HG03025 (cell line): ENCODE measurements at regions not wholly inside any gene's neighbourhood (a gene's known extent, or its start where the extent isn't known, plus 50 kb on each side); places are given as distances from the start of the nearest gene placed in this dataset.
A peak's percentile ranks its signal among the peaks of the same experiment; 100 is the strongest.

Experiments used
- ATAC-seq: cut with Tn5 transposase; IDR thresholded peaks from one replicate; pipeline ENCODE4 v1.9.1; 2021; ENCODE audit warnings: mild to moderate bottlenecking, moderate library complexity; ENCODE audit not compliant: unreplicated experiment, low FRiP score

DNA sequence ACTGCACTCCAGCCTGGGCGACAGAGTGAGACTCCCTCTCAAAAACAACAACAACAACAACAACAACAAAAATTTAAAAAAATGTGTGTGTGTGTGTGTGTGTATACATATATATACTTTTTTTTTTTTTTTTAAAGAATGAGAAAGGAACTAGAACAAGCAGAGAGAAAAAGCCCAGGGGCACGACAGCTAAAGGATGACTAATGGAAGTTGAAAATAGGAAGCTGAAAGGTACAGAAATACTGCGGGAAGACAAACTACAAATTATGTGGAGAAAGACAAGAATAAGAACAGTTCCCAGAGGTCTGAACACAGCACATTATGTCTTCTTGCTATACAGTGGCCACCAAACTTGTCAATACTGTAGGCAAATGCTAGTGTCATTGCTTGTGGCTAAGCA, 141.9 kb upstream of the PRSS1 start:
- ATAC-seq = no peak

DNA sequence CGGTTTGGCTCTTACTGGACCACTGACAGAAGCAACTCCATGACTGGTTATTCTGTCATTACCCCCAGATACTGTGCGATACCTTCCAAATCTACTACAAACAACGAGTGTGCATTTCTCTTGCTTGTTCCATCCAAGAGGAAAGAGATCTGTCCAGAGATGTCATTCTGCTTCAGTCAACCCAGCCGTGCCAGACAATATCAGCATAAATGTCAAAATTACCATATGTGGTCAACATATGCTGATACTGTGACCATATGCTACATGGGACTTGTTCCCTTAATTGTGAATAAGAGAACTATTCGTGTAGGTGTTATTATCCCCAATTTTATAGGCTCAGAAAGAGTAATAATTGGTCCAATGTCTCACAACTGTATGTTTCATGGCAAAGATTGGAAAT, 143.2 kb upstream of the PRSS1 start:
- no peak for ATAC-seq

GRCh38 chr7:142604671-142605070, 144.6 kb upstream of the PRSS1 start:
- no peak for ATAC-seq

DNA sequence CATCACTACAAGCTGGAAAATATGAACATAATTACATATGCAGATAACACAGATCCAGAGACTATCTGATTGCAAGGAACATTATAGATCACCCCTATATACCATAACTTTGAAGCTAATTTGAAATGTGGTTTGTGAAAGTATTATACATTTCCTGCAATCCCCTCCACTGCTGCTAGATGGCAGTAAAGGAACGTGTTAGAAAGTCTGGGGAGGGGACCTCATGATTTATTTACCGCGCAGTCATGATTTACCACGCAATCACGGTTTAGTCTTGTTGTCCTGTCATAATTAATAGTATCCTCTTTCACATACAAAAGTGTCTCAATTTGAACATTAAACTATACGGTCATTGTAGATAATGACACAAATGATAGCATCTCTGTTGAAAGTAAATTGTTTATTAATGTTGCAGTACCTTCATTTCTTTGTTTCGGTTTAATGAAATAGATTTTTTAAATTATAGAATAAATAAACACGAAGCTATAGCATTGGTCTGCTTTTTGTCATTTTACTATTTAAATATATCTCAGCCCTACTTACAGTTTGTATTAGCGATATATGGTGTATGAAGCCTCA, 145.3 kb upstream of the PRSS1 start:
- no peak for ATAC-seq

DNA sequence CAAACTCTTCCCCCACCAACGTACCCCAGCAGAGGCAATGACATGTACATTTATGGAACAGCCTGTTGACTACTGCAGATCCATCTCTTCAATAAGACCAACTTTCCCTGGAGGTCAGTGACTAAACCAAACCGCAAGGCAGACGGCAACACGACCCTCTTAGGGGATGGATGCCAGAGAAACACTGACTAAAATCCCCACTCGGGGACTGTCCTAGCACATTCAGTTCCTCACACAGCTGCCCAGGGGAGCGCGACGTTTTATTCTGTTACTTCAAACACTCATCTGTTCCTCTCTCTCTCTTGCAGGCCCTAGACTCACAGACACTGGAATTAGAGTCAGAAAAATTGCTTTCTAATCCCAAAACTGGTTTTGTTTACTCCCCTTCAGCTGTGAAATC, 146.5 kb upstream of the PRSS1 start:
- no peak for ATAC-seq

- ATAC-seq = no peak
Measured at GRCh38 chr7:142602183-142602582, 147.1 kb upstream of the PRSS1 start.

- no peak for ATAC-seq
Measured at GRCh38 chr7:142598297-142598696, 151.0 kb upstream of the PRSS1 start.

- ATAC-seq = no peak
Measured at GRCh38 chr7:142597547-142597946, 151.7 kb upstream of the PRSS1 start.

DNA sequence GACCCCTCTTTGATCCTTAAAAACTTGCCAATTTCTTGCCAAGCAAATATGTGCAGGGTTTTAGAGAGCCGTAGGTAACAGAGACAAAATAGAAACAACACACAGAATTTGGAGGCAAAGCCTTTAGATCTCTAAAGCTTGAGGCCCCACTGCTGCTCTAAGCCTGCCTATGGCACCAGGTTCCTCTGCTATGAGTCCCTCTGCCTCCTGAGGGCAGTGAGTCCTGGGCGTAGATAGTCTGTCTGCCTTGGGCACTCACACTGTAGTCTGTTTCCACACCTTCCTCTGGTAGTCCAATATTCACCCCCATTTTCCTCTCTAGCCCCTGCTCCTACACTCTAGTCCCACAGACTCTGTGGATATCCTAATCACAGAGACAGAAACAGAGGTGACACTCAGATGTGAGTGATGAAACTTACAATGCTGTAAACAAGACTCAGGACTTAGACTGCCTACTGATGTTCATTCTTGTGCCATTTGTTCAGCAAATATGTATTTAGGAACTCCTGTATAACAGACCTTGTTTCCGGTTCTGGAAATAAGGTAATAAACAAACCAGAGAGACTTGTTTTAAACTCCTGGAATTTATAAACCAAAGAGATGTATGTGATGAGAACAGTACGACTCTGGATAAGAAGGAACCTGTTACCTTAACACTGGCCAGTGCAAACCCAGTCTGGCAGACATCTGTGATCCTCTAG, 153.3 kb upstream of the PRSS1 start:
- no peak for ATAC-seq

DNA sequence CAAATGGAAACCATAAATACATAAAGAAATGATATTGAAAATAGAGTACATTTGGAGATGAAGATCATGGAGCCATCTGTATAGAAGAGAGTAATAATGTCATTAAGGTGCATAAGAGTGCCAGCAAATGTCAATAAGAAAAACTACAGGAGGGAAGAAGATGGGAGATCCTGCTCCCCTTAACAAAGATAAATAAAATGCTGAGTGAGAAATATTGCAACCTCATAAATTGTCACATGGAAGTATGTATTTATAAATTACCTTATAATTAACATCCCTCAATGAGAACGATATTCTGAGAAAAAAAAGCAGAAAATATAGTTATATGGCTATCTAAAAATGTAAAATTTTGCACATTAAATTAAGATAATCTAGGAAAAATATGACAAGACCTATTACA, 155.2 kb upstream of the PRSS1 start:
- ATAC-seq = no peak

DNA sequence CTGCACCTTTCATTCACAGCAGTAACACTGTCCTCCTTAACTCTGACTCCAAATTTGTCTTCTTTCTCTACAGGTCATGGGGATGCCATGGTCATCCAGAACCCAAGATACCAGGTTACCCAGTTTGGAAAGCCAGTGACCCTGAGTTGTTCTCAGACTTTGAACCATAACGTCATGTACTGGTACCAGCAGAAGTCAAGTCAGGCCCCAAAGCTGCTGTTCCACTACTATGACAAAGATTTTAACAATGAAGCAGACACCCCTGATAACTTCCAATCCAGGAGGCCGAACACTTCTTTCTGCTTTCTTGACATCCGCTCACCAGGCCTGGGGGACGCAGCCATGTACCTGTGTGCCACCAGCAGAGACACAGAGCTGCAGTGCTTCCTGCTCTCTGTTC, 156.2 kb upstream of the PRSS1 start:
- ATAC-seq = no peak

DNA sequence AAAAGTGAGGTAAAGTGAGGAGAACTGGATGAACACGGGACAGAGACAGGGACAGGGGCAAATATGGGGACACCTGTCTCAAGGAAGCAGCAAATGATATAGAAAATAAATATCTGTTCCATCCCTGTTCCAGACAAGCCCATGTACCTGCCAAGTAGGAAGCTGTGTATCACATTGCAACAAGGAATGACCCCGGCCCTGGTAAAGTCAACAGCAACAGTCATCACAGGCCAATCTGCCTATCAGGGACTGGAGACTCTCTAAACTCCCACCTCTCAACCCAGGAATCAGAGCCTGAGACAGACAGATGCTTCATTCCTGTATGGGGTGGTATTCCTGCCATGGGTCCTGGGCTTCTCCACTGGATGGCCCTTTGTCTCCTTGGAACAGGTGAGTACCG, 156.6 kb upstream of the PRSS1 start:
- ATAC-seq = no peak

- no peak for ATAC-seq
Measured at GRCh38 chr7:142592231-142592630, 157.0 kb upstream of the PRSS1 start.

GRCh38 chr7:142590830-142591457, 158.3 kb upstream of the PRSS1 start:
- ATAC-seq = no peak

DNA sequence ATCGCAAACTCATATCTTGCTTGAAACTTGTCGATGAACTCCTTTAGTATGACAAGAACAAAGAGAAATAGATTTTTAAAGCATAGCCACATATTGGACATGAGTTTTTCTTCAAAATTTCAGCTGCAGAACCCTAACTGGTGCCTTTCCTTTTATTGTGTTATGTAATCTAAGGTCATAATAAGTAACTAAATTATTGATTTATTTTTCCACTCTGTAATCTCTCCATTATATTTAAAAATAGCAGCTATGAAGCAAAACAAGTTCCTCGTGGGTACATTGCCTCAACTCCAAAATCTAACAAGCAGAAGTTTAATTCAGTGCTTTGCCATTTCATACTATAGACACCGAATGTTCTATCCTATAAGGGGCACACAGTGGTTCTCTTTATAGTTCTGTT, 159.2 kb upstream of the PRSS1 start:
- no peak for ATAC-seq

DNA sequence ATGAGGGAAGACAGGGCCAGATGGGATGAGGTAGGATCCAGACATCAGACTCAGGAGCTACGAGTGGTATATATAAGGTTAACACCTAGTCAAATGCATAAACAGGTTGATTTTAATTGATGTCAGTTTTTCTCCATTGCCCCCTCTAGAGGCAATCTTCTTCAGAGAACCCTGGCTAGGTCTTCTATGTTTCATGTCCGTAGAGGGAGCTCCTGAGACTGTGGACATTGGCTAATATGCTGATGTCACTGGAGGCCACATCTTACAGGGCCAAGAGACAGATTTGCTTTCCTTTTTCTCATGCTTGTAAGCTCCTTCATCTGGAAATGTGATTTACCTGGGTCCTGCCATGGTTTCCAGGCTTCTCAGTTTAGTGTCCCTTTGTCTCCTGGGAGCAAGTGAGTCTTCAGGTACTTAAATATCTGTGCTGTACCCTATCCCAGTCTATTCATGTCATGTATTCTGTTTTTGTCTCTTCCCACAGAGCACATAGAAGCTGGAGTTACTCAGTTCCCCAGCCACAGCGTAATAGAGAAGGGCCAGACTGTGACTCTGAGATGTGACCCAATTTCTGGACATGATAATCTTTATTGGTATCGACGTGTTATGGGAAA, 161.6 kb upstream of the PRSS1 start:
- ATAC-seq = peak; percentile 80

DNA sequence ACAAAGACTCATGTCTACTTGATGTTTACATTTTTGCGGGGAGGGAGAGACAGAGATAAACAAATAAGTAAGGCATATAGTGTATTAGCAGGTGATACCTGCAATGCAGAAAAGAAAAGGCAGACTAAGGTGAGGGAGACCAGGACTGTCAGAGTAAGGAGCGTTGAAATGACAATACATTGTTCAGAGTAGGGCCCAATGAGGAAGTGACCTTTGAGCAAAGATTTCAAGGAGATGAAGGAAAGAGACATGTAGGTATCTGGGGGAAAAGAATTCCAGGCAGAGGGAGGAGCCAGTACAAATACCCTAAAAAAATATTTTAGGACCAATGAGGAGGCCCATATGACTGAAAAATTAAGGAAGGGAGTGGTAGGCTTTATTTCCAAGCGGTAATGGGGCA, 162.7 kb upstream of the PRSS1 start:
- ATAC-seq = no peak

DNA sequence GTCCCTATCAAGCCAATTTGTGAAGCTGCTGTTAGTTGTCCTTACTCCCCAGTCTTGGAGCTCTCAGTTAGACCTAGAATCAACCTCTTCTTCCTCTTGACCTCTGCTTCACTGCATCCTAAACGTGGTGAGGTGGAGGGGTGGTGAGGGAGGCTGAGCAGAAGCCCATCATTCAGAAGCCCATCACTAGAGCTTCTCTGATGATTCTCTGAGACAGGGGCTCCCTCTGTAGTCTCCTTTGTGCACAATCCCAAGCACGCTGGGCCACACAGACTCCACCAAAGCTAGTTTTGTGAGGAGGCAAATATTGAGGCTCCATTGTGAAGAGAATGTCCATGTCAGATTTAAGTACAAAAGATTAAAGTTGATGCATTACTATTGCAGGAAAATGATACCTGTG, 163.8 kb upstream of the PRSS1 start:
- ATAC-seq = no peak

DNA sequence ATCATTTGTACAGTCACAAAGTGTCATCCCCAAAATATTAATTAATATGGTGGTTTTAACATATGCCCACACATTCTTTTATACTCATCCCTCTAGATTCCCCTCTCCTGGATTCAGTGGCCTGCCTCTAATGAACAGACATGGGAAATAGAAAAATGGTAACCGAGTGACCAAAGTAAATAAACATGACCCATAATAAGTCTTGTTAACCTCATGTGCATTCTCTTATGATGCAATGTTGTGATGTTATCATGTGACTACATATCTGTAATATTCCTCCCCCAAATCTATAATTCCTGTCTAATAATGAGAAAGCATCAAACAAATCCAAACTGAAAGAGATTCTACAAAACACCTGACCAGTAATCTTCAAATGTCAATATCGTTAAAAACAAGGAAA, 164.5 kb upstream of the PRSS1 start:
- ATAC-seq = no peak

GRCh38 chr7:142583446-142583845, 165.8 kb upstream of the PRSS1 start:
- ATAC-seq = peak; percentile 53

DNA sequence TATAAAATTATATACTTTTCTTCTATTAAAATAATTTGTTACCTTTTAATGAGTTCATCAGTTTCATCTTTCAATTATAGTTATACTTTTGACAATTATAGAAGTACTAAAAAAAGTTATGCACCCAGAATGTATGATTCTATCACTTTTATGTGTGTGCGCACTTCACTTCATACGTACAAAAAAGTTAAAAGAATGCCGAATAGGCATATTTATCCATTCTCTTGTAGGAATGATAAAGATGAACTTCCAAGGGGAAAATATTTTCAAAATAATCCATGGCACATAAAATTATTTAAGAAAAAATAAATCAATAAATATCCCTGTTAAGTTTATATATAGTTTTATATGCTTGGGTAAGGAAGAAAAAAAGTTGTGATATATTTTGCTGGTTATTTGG, 166.9 kb upstream of the PRSS1 start:
- ATAC-seq = no peak

GRCh38 chr7:142581341-142581740, 167.9 kb upstream of the PRSS1 start:
- peak; percentile 67 for ATAC-seq
